ENCODE measurements at regions not wholly inside any gene's neighbourhood (a gene's known extent, or its start where the extent isn't known, plus 50 kb on each side); places are given as distances from the start of the nearest gene placed in this dataset.

DNA sequence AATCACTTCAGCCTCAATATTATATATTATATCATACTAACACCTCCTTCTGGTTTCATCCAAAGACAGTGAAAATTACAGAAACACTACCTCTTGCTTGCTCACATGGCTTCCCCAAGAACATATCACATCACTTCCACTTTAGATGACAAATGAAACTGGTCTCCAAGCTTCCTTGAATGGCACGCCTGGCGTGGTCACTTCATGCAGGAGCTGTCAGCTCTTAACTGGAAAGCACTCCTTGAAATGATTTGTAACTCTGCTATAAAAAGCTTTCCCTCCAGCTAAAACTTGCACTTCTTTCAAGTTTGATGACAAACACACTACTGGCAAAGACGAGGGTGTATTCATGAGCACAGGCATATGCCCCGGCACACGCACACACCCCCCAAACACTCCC, 84.1 kb upstream of the INHBA start:
- TF ChIP-seq, protein P1, sequence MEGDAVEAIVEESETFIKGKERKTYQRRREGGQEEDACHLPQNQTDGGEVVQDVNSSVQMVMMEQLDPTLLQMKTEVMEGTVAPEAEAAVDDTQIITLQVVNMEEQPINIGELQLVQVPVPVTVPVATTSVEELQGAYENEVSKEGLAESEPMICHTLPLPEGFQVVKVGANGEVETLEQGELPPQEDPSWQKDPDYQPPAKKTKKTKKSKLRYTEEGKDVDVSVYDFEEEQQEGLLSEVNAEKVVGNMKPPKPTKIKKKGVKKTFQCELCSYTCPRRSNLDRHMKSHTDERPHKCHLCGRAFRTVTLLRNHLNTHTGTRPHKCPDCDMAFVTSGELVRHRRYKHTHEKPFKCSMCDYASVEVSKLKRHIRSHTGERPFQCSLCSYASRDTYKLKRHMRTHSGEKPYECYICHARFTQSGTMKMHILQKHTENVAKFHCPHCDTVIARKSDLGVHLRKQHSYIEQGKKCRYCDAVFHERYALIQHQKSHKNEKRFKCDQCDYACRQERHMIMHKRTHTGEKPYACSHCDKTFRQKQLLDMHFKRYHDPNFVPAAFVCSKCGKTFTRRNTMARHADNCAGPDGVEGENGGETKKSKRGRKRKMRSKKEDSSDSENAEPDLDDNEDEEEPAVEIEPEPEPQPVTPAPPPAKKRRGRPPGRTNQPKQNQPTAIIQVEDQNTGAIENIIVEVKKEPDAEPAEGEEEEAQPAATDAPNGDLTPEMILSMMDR (IDR thresholded peaks at IDR 0.05): no peak
- no peak for TF ChIP-seq POLR2A (IDR thresholded peaks at IDR 0.05)

All from lower leg skin (tissue), 3 donors.